Left lung (tissue), 4 donors: ENCODE measurements at regions not wholly inside any gene's neighbourhood (a gene's known extent, or its start where the extent isn't known, plus 50 kb on each side); places are given as distances from the start of the nearest gene placed in this dataset.

Experiments
- ATAC-seq: fragments of 200-7000 bp; cut with Tn5 transposase; one replicate; pipeline ENCODE4 v1.9.1; 2020; ENCODE audit warnings: moderate library complexity
- DNase-seq, 4 donors: peaks; one replicate each; pipeline ENCODE4 v3.0.0-alpha.2; 2013 to 2020
- H3K27ac ChIP-seq, 2 donors: fragments of 200-600 bp; sonication (generic) in 1 of 2; one replicate each; pipeline versions ENCODE4 v1.5.0 to v1.8.0; 2020 to 2021
- H3K27me3 ChIP-seq, 2 donors: fragments of 200-600 bp; sonication (generic) in 1 of 2; one replicate each; pipeline versions ENCODE4 v1.5.0 to v1.8.0; 2020 to 2021
- H3K36me3 ChIP-seq, 2 donors: fragments of 200-600 bp; sonication (generic) in 1 of 2; one replicate each; pipeline versions ENCODE4 v1.5.0 to v1.8.0; 2020 to 2021
- H3K4me1 ChIP-seq, 2 donors: fragments of 200-600 bp; one replicate each; pipeline ENCODE4 v1.8.0; 2021
- H3K4me3 ChIP-seq, 2 donors: fragments of 200-600 bp; sonication (generic) in 1 of 2; one replicate each; pipeline versions ENCODE4 v1.5.0 to v1.8.0; 2020 to 2021; ENCODE audit warnings: mild to moderate bottlenecking in 1 of 2
- H3K9me3 ChIP-seq, 2 donors: fragments of 200-600 bp; sonication (generic) in 1 of 2; one replicate each; pipeline versions ENCODE4 v1.5.0 to v1.8.0; 2020 to 2021
- intact Hi-C, 2 donors: fragments of 100-400 bp; cut with DNase I; formaldehyde crosslinking; loops; one replicate each; pipeline versions ENCODE4 v1.11.2 to v1.14.2; 2022
- TF ChIP-seq, protein P1 (sequence below), 2 donors: fragments of 200-600 bp; sonication (generic) in 1 of 2; IDR thresholded peaks; one replicate each; pipeline versions ENCODE4 v1.5.0 to v1.8.0; 2021; ENCODE audit warnings: antibody characterized with exemption in 2 of 2
- donor health status: DM: no; HTN: yes; CAD: no.
- donor health status: DM: no; HTN: no; CAD: no.

DNA sequence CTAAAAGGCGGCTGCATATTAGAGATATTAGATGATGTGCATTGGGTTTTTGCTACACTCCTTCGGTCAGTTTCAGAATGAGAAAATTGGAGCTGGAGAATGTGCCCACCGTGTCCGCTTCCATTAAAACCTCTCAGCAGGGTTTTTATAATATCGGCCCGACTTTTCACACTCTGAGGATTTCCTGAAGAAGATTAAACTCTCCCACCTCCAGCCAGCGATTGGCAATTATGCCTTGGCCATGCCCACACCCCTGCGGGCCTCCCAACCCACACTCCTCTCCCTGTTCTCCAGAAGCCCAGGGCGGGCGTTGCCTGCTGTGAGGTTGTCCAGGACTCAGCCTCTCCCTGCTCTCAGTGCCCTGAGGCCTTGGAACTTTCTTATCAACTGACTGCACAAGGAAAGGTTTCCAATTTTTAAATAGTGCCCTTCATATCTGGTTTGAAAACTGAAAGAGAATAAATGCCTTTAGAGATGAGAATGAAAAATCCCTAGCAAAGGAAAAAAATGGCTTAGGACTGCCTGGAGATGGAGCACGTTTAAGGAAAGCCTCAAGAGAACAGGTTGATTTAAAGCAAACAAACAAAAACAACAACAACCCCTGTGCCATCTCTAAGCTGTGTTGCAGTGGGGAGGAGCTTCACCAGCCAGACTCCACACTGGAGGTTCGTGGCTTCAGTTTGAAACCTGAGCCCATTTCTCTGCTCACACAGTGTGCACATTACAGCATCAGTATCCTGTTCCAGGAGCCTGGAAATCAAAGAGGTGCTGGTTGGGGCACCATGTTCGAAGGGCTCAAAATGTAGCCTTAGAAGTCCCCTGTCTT lies 292.9 kb downstream of the NSG2 start:
- Histone ChIP-seq H3K4me1 (no peaks in the 10 kb centered on the region), H3K27ac (no peak overlapping the region), H3K27me3 (peaks cover 0 to 60% of the 10 kb centered on the region in 2 donors), H3K36me3 (no peaks in the 10 kb centered on the region), H3K4me3 (no peak overlapping the region), H3K9me3 (no peaks in the 10 kb centered on the region)
- ATAC-seq (peak; percentile 41), DNase-seq (no peak)
- intact Hi-C loops, result no loop called here
- TF ChIP-seq, protein P1, sequence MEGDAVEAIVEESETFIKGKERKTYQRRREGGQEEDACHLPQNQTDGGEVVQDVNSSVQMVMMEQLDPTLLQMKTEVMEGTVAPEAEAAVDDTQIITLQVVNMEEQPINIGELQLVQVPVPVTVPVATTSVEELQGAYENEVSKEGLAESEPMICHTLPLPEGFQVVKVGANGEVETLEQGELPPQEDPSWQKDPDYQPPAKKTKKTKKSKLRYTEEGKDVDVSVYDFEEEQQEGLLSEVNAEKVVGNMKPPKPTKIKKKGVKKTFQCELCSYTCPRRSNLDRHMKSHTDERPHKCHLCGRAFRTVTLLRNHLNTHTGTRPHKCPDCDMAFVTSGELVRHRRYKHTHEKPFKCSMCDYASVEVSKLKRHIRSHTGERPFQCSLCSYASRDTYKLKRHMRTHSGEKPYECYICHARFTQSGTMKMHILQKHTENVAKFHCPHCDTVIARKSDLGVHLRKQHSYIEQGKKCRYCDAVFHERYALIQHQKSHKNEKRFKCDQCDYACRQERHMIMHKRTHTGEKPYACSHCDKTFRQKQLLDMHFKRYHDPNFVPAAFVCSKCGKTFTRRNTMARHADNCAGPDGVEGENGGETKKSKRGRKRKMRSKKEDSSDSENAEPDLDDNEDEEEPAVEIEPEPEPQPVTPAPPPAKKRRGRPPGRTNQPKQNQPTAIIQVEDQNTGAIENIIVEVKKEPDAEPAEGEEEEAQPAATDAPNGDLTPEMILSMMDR (IDR thresholded peaks at IDR 0.05), result no peak

DNA sequence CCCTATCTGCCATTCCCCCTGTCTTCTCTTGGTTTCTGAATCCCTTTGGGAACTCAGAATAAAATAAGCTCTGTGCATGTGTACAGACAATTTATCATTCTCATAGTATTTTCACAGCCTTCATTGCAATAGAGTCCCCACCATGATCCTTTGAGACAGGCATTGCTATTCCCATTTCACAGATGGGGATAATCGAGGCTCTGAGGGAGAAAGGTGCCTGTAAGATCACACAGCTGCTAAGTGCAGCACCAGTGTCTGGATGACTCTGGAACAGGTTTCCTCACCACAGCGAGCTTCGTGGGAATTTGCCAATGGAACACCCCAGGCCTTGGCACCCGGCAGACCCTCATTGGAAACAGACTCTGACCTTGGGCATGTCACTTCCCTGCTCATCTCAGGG lies 293.6 kb downstream of the NSG2 start:
- peaks cover 0 to 60% of the 10 kb centered on the region in 2 donors for H3K27me3 ChIP-seq
- ATAC-seq (no peak), DNase-seq (no peak)
- no peaks in the 10 kb centered on the region for H3K36me3 ChIP-seq
- TF ChIP-seq, protein P1 (IDR thresholded peaks at IDR 0.05), result no peak
- no peaks in the 10 kb centered on the region for H3K4me1 ChIP-seq
- no peak overlapping the region for H3K27ac ChIP-seq
- H3K9me3 ChIP-seq, result no peaks in the 10 kb centered on the region
- no peak overlapping the region for H3K4me3 ChIP-seq
- intact Hi-C loops, result no loop called here

DNA sequence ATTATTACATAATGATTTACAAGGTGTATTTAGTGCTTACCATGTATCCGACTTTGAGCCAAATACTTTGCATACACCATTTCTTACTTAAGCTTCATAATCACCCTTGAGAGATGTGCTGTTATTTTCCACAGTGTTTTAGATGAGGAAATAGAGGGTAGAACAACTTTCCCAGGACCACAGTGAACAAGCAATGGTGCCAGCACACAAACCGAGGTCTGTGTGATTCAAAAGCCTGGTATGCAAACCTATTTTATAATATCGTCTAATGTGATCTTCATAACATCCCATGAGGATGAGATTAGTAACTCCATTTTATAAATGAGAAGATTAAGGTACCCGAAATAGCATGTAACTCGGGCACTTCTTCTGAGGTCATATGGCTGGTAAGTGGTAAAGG lies 294.7 kb downstream of the NSG2 start:
- H3K4me3 ChIP-seq, result no peak overlapping the region
- ATAC-seq (no peak), DNase-seq (no peak)
- TF ChIP-seq, protein P1 (IDR thresholded peaks at IDR 0.05), result no peak
- no peaks in the 10 kb centered on the region for H3K4me1 ChIP-seq
- no peak overlapping the region for H3K27ac ChIP-seq
- peaks cover 0 to 52% of the 10 kb centered on the region in 2 donors for H3K27me3 ChIP-seq
- H3K36me3 ChIP-seq, result no peaks in the 10 kb centered on the region
- intact Hi-C loops, result no loop called here
- H3K9me3 ChIP-seq, result no peaks in the 10 kb centered on the region

DNA sequence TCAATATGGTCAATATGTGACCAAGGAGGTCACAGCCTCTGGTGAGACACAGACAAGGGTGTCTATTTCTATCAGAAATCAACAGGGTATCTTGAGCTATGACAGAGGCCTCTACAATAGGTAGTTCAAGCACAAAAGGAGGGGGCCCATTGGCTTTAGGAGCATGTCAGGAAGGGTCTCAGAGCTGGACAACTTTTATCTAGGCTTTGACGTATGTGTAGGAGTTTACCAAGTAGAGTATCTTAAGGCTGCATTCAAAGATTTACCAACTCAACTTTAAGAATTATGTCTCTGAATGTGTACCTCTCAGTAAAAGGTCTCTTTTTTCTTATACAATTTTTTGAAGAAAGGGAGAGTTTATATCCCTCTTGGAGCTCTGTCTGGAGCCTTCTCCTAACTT lies 297.2 kb downstream of the NSG2 start:
- DNase-seq, result no peak
- ATAC-seq, result no peak
- intact Hi-C loops, result no loop called here
- no peaks in the 10 kb centered on the region for H3K9me3 ChIP-seq
- H3K27me3 ChIP-seq, result peaks cover 0 to 36% of the 10 kb centered on the region in 2 donors
- H3K4me3 ChIP-seq, result no peak overlapping the region
- H3K27ac ChIP-seq, result no peak overlapping the region
- no peaks in the 10 kb centered on the region for H3K36me3 ChIP-seq
- TF ChIP-seq, protein P1 (IDR thresholded peaks at IDR 0.05), result no peak
- H3K4me1 ChIP-seq, result no peaks in the 10 kb centered on the region

DNA sequence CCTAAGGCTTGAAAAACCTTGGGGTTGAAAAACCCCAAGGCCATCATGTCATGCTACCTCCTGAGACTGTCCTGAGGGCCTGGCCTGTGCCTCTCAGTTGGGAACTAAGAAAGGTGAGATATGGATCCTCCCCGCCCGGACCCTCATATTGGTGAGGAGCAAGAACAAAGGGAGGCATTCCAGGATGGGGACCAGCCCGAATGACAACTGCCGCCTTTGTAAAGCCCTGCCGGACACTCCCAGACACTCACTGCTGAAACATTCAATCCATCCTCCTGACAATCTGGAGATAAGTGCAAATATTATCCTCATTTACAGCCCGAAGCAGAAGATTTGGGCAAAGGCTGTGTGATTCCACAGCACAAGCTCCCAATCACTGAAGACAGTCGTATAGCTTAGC lies 298.3 kb downstream of the NSG2 start:
- TF ChIP-seq, protein P1 (IDR thresholded peaks at IDR 0.05), result no peak
- Histone ChIP-seq H3K36me3 (no peaks in the 10 kb centered on the region), H3K4me3 (no peak overlapping the region), H3K27me3 (peaks cover 0 to 32% of the 10 kb centered on the region in 2 donors), H3K9me3 (no peaks in the 10 kb centered on the region), H3K27ac (no peak overlapping the region), H3K4me1 (no peaks in the 10 kb centered on the region)
- ATAC-seq (no peak), DNase-seq (no peak)
- intact Hi-C loops, result no loop called here
